GM10266 (cell line): ENCODE measurements at regions not wholly inside any gene's neighbourhood (a gene's known extent, or its start where the extent isn't known, plus 50 kb on each side); places are given as distances from the start of the nearest gene placed in this dataset.
A peak's percentile ranks its signal among the peaks of the same experiment; 100 is the strongest.

Source experiments
- DNase-seq: peaks from one replicate; pipeline ENCODE4 v3.0.0; 2012; ENCODE audit errors: extremely low spot score
- TF ChIP-seq, protein P1 (sequence below): IDR thresholded peaks from 2 replicates; pipeline ENCODE4 v1.5.1; 2012; ENCODE audit warnings: mild to moderate bottlenecking, low read depth; ENCODE audit not compliant: control insufficient read depth, insufficient read depth; ENCODE audit errors: missing control alignments

DNA sequence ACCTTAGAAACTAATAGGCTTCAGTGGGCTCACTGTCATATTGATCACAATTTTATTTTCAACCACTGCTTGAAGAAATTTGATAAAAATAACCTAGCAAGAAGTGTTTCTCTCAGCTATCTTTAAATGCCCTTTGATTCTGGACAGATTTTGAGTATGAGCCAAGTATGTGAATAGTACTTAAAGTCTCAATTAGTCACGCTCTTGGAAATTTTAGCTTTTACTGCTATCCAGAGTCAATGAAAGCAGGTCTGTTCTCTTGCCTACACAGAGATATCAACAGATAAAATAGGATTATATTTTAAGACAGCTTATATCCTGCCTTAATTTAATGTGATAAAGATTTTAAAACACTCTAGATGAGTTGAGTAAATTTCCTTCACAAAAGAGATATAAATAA is 337.3 kb downstream of the CBLN2 start:
- TF ChIP-seq, protein P1, sequence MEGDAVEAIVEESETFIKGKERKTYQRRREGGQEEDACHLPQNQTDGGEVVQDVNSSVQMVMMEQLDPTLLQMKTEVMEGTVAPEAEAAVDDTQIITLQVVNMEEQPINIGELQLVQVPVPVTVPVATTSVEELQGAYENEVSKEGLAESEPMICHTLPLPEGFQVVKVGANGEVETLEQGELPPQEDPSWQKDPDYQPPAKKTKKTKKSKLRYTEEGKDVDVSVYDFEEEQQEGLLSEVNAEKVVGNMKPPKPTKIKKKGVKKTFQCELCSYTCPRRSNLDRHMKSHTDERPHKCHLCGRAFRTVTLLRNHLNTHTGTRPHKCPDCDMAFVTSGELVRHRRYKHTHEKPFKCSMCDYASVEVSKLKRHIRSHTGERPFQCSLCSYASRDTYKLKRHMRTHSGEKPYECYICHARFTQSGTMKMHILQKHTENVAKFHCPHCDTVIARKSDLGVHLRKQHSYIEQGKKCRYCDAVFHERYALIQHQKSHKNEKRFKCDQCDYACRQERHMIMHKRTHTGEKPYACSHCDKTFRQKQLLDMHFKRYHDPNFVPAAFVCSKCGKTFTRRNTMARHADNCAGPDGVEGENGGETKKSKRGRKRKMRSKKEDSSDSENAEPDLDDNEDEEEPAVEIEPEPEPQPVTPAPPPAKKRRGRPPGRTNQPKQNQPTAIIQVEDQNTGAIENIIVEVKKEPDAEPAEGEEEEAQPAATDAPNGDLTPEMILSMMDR, result no peak
- DNase-seq, result no peak

GRCh38 chr18:72201032-72201431 is 343.1 kb downstream of the CBLN2 start:
- no peak for DNase-seq
- TF ChIP-seq, protein P1, result no peak

DNA sequence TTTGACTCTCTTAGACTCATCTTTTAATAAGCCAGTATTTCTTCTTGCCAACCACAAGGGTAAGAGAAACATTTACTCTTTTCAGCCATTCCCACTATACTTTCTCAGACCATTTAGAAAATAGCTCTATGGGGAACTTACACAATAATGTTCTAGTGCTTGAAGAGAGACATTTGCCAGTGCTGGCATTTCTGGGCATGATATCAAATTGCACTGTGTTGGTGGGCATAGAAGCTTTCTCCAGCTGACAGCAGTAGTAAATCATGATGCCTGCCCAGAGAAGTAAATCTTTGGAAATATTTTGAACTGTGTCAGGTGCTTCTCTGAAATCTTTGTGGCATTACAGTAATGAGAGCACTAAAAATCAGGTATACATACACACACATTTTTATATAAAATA is 346.6 kb downstream of the CBLN2 start:
- TF ChIP-seq, protein P1, result no peak
- no peak for DNase-seq

GRCh38 chr18:72194072-72194471 is 350.1 kb downstream of the CBLN2 start:
- no peak for DNase-seq
- TF ChIP-seq, protein P1, result no peak

DNA sequence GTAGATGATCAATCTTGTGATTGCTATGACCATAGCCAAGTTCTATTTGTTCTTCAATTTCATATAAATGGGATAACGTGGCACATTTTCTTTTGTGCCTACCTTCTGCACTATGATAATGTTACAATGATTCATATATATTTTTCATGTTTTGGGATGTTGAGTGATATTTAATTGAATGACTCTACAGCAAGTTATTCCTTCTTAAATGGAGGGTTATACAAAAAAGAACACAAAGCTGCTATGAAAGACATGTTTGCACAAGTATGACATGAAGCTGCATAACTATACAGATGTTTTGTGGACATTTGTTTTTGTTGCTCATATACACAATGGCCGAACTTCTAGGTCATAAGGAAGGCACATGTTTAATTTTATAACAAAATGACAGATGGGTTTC is 356.2 kb downstream of the CBLN2 start:
- no peak for DNase-seq
- TF ChIP-seq, protein P1, result no peak

DNA sequence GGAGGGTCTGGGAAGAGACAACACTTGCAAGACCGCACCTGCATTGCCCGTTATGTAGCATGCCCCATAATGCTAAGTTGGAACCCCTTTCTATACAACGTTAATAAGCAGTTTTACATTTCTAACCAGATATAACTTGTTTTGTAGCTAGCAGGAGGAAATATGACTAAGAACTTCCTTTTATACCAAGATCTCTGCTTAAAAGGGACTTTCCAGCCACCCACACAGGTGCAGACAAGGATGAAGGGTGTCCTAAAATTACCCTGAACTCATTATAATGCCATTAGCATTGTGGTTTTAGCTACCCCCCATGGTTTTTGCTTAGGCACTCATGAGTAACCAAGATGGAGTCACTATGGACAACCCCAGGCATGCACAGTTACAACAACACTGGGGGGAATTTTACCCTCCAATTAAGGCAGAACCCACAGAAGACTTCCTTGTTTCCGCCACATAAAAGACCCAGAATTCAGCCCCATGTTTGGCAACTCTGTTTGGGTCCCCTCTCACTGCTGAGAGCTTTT is 362.8 kb downstream of the CBLN2 start:
- TF ChIP-seq, protein P1, result no peak
- peak; percentile 12 for DNase-seq

GRCh38 chr18:72180689-72181088 is 363.5 kb downstream of the CBLN2 start:
- TF ChIP-seq, protein P1, result no peak
- no peak for DNase-seq
